ENCODE measurements at regions not wholly inside any gene's neighbourhood (a gene's known extent, or its start where the extent isn't known, plus 50 kb on each side); places are given as distances from the start of the nearest gene placed in this dataset.

- Histone ChIP-seq H4K20me1 (ENCODE audit: control insufficient read depth, insufficient read depth, low read length, poor library complexity, severe bottlenecking) (no peaks in the 10 kb centered on the region), H3K4me3 (ENCODE audit: control extremely low read depth in 1 of 5, extremely low read depth in 1 of 5, insufficient read depth in 1 of 5, low read depth in 2 of 5, low read length in 4 of 5) (no peak overlapping the region), H3K9me3 (ENCODE audit: control extremely low read depth in 1 of 3, control insufficient read depth in 2 of 3, insufficient read depth in 1 of 3, low read length in 2 of 3) (peaks cover 0 to 7% (median 0%) of the 10 kb centered on the region in 3 donors), H3K4me1 (ENCODE audit: control insufficient read depth in 2 of 2, insufficient read depth in 2 of 2, low read length in 2 of 2) (no peaks in the 10 kb centered on the region), H3K36me3 (replicated peaks in 1 of 2; ENCODE audit: control extremely low read depth in 1 of 2, control insufficient read depth in 1 of 2, extremely low read depth in 1 of 2, insufficient read depth in 2 of 2, low read length in 1 of 2) (no peaks in the 10 kb centered on the region), H3K4me2 (replicated peaks; ENCODE audit: low read depth, low read length, poor library complexity, severe bottlenecking) (no peak overlapping the region), H3K79me2 (ENCODE audit: control insufficient read depth, insufficient read depth, low read length) (no peaks in the 10 kb centered on the region), H3K27me3 (replicated peaks in 1 of 4; ENCODE audit: control extremely low read depth in 1 of 4, control insufficient read depth in 3 of 4, insufficient read depth in 4 of 4, low read length in 3 of 4) (no peaks in the 10 kb centered on the region), H3K27ac (ENCODE audit: low read length in 2 of 2) (no peak overlapping the region), H3K9ac (ENCODE audit: low read length) (no peak overlapping the region), H2AFZ (ENCODE audit: insufficient read depth, low read depth, low read length, poor library complexity, severe bottlenecking) (no peak overlapping the region)
- H3K27ac Mint-ChIP-seq: no peak overlapping the region
- ChIA-PET POLR2A (no interaction called here), CTCF (no interaction called here)
- H3K27me3 Mint-ChIP-seq: no peaks in the 10 kb centered on the region
- intact Hi-C loops (cut with micrococcal nuclease): no loop called here
- no peak for TF ChIP-seq EZH2 (IDR thresholded peaks at IDR 0.05; ENCODE audit: borderline replicate concordance, insufficient read depth, low read depth, low read length, poor library complexity, severe bottlenecking)
- no peak for TF ChIP-seq CTCF (IDR thresholded peaks at IDR 0.05)
- no peak overlapping the region for H3K4me3 Mint-ChIP-seq
- ATAC-seq (ENCODE audit: low read depth): no peak
- no peaks in the 10 kb centered on the region for H3K4me1 Mint-ChIP-seq
- no peaks in the 10 kb centered on the region for H3K9me3 Mint-ChIP-seq (ENCODE audit: insufficient read depth)
- no CpG with 5 or more reads among the region's 2 CpGs for WGBS (ENCODE audit: insufficient coverage)
- DNase-seq: no peak
Measured at GRCh38 chrX:23511793-23512192, 155.5 kb upstream of the PRDX4 start.

GRCh38 chrX:23513121-23513520 lies 154.2 kb upstream of the PRDX4 start:
- WGBS (ENCODE audit: insufficient coverage): no CpG with 5 or more reads among the region's 2 CpGs
- no peak overlapping the region for H3K27ac ChIP-seq (ENCODE audit: low read length in 2 of 2)
- ATAC-seq (ENCODE audit: low read depth) (no peak), DNase-seq (no peak)
- H4K20me1 ChIP-seq (ENCODE audit: control insufficient read depth, insufficient read depth, low read length, poor library complexity, severe bottlenecking): no peaks in the 10 kb centered on the region
- H3K27me3 ChIP-seq (replicated peaks in 1 of 4; ENCODE audit: control extremely low read depth in 1 of 4, control insufficient read depth in 3 of 4, insufficient read depth in 4 of 4, low read length in 3 of 4): no peaks in the 10 kb centered on the region
- TF ChIP-seq CTCF (IDR thresholded peaks at IDR 0.05): no peak
- TF ChIP-seq EZH2 (IDR thresholded peaks at IDR 0.05; ENCODE audit: borderline replicate concordance, insufficient read depth, low read depth, low read length, poor library complexity, severe bottlenecking): no peak
- Mint-ChIP-seq H3K9me3 (ENCODE audit: insufficient read depth) (no peaks in the 10 kb centered on the region), H3K27ac (no peak overlapping the region), H3K27me3 (no peaks in the 10 kb centered on the region), H3K4me3 (no peak overlapping the region), H3K4me1 (no peaks in the 10 kb centered on the region)
- H3K79me2 ChIP-seq (ENCODE audit: control insufficient read depth, insufficient read depth, low read length): no peaks in the 10 kb centered on the region
- H3K36me3 ChIP-seq (replicated peaks in 1 of 2; ENCODE audit: control extremely low read depth in 1 of 2, control insufficient read depth in 1 of 2, extremely low read depth in 1 of 2, insufficient read depth in 2 of 2, low read length in 1 of 2): no peaks in the 10 kb centered on the region
- no peak overlapping the region for H3K4me3 ChIP-seq (ENCODE audit: control extremely low read depth in 1 of 5, extremely low read depth in 1 of 5, insufficient read depth in 1 of 5, low read depth in 2 of 5, low read length in 4 of 5)
- no peaks in the 10 kb centered on the region for H3K4me1 ChIP-seq (ENCODE audit: control insufficient read depth in 2 of 2, insufficient read depth in 2 of 2, low read length in 2 of 2)
- peaks cover 0 to 7% (median 0%) of the 10 kb centered on the region in 3 donors for H3K9me3 ChIP-seq (ENCODE audit: control extremely low read depth in 1 of 3, control insufficient read depth in 2 of 3, insufficient read depth in 1 of 3, low read length in 2 of 3)
- CTCF ChIA-PET: no interaction called here
- no peak overlapping the region for H2AFZ ChIP-seq (ENCODE audit: insufficient read depth, low read depth, low read length, poor library complexity, severe bottlenecking)
- no peak overlapping the region for H3K9ac ChIP-seq (ENCODE audit: low read length)
- intact Hi-C loops (cut with micrococcal nuclease): no loop called here
- H3K4me2 ChIP-seq (replicated peaks; ENCODE audit: low read depth, low read length, poor library complexity, severe bottlenecking): no peak overlapping the region
- POLR2A ChIA-PET: no interaction called here
